Breast epithelium (tissue), 4 donors: ENCODE measurements at regions not wholly inside any gene's neighbourhood (a gene's known extent, or its start where the extent isn't known, plus 50 kb on each side); places are given as distances from the start of the nearest gene placed in this dataset.

ENCODE experiments used
- DNase-seq, 2 donors: peaks; one replicate each; pipeline ENCODE4 v3.0.0-alpha.2; 2019; ENCODE audit warnings: low spot score in 2 of 2
- H3K27ac ChIP-seq, 2 donors: fragments of 200-600 bp; sonication (generic) in 1 of 2; one replicate each; pipeline ENCODE4 v1.5.1; 2016 to 2019; ENCODE audit warnings: mild to moderate bottlenecking in 1 of 2
- H3K27me3 ChIP-seq, 2 donors: fragments of 200-600 bp; sonication (generic) in 1 of 2; one replicate each; pipeline versions ENCODE4 v1.5.1 to v1.6.0; 2017 to 2019; ENCODE audit warnings: control low read depth in 1 of 2, mild to moderate bottlenecking in 1 of 2
- H3K36me3 ChIP-seq: fragments of 200-600 bp; one replicate; pipeline ENCODE4 v1.5.1; 2019
- H3K4me1 ChIP-seq, 2 donors: fragments of 200-600 bp; sonication (generic); one replicate each; pipeline ENCODE4 v1.5.1; 2016 to 2019; ENCODE audit warnings: control low read depth in 1 of 2
- H3K4me3 ChIP-seq, 3 donors: fragments of 200-600 bp; sonication (generic); 1 replicate in 2 of 3; 2 replicates in 1 of 3; pipeline ENCODE4 v1.5.1; 2016 to 2019; ENCODE audit warnings: mild to moderate bottlenecking in 3 of 3, moderate library complexity in 2 of 3
- H3K9me3 ChIP-seq, 2 donors: fragments of 200-600 bp; sonication (generic) in 1 of 2; one replicate each; pipeline ENCODE4 v1.5.1; 2016 to 2019; ENCODE audit warnings: control low read depth in 1 of 2
- POLR2A ChIP-seq: fragments of 450-650 bp; IDR thresholded peaks from one replicate; pipeline ENCODE4 v1.6.1; 2016; ENCODE audit warnings: antibody characterized with exemption, mild to moderate bottlenecking, moderate library complexity
- POLR2AphosphoS5 ChIP-seq, 3 donors: sonication (generic); formaldehyde crosslinking; IDR thresholded peaks; one replicate each; pipeline ENCODE4 v1.6.1; 2017; ENCODE audit warnings: antibody characterized with exemption in 3 of 3
- intact Hi-C: fragments of 100-400 bp; cut with DNase I; formaldehyde crosslinking; loops from one replicate; pipeline ENCODE4 v1.15.1; 2023; ENCODE audit warnings: low total_unique reads
- TF ChIP-seq, protein P1 (sequence below), 3 donors: fragments of 450-650 bp; IDR thresholded peaks; one replicate each; pipeline ENCODE4 v1.5.1; 2016 to 2017; ENCODE audit warnings: antibody characterized with exemption in 3 of 3, mild to moderate bottlenecking in 3 of 3, moderate library complexity in 3 of 3

DNA sequence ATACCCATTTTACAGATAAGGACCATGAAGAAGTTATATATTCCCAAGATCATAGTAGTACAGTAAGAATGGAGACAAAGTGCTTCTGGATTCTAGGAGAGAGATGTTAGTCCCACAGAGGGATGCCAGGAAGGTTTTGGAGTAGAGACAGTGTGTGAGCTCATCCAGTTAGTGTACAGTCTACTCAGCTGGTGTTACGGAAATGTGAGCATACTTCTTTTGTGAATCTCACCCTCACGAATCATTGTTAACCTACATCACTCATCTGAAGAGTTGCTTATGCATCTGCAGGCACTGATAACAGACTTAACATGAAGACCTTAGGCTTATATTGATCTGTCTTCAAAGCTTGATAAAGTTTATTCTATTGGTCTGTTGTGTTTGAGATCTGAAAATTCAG, 106.6 kb upstream of the PTPRG start:
- TF ChIP-seq POLR2A (no peak), POLR2AphosphoS5 (IDR thresholded peaks at IDR 0.05) (no peak)
- TF ChIP-seq, protein P1, sequence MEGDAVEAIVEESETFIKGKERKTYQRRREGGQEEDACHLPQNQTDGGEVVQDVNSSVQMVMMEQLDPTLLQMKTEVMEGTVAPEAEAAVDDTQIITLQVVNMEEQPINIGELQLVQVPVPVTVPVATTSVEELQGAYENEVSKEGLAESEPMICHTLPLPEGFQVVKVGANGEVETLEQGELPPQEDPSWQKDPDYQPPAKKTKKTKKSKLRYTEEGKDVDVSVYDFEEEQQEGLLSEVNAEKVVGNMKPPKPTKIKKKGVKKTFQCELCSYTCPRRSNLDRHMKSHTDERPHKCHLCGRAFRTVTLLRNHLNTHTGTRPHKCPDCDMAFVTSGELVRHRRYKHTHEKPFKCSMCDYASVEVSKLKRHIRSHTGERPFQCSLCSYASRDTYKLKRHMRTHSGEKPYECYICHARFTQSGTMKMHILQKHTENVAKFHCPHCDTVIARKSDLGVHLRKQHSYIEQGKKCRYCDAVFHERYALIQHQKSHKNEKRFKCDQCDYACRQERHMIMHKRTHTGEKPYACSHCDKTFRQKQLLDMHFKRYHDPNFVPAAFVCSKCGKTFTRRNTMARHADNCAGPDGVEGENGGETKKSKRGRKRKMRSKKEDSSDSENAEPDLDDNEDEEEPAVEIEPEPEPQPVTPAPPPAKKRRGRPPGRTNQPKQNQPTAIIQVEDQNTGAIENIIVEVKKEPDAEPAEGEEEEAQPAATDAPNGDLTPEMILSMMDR (IDR thresholded peaks at IDR 0.05), result no peak
- no peaks in the 10 kb centered on the region for H3K27me3 ChIP-seq
- DNase-seq, result no peak
- no peaks in the 10 kb centered on the region for H3K9me3 ChIP-seq
- no peaks in the 10 kb centered on the region for H3K36me3 ChIP-seq
- intact Hi-C loops, result no loop called here
- H3K4me1 ChIP-seq, result no peaks in the 10 kb centered on the region
- no peak overlapping the region for H3K4me3 ChIP-seq
- no peak overlapping the region for H3K27ac ChIP-seq

DNA sequence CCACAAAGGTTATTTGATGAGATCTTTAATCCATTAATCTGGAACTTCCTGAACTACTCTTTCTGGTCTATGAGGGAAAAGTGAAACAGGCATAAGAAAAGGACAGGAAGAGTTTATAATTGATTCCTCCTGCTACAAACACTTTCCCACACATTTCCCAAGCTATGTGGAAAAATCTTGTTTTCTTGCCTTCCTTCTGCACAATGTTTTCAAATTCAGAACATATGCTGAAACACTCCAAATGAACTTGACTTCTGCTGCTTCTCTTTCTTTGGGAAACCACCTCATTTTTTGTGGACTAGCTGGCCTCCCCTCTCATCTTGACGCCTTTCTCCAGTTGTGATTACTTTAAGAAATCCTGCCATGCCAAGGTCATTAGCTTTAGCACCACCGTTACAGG, 100.7 kb upstream of the PTPRG start:
- no peak for DNase-seq
- H3K27ac ChIP-seq, result peak overlapping the region; percentile 1 to 61
- no peaks in the 10 kb centered on the region for H3K36me3 ChIP-seq
- H3K4me1 ChIP-seq, result no peaks in the 10 kb centered on the region
- TF ChIP-seq POLR2AphosphoS5 (IDR thresholded peaks at IDR 0.05) (no peak), POLR2A (no peak)
- TF ChIP-seq, protein P1 (IDR thresholded peaks at IDR 0.05), result no peak
- intact Hi-C loops, result no loop called here
- H3K27me3 ChIP-seq, result no peaks in the 10 kb centered on the region
- no peak overlapping the region for H3K4me3 ChIP-seq
- H3K9me3 ChIP-seq, result no peaks in the 10 kb centered on the region

DNA sequence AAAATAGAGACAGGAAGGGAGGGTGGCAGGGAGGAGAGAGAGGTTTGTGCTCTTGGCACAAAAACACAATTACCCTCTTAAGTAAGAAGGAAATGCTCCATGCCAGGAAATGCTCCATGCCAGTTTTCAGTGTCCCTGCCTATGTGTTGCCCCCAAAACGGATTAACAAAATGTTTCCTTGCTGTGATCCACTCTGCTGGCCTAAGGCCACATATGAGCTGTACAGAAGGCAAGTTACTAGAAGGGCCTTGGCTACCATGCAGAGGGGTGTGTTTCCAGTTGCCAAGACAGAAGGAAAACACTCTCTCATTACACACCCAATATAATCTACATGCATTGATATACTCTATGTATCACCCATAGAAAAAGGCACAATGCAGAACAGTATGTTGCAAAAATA, 98.2 kb upstream of the PTPRG start:
- H3K4me3 ChIP-seq, result no peak overlapping the region
- no peaks in the 10 kb centered on the region for H3K9me3 ChIP-seq
- no peaks in the 10 kb centered on the region for H3K27me3 ChIP-seq
- no peak overlapping the region for H3K27ac ChIP-seq
- no peaks in the 10 kb centered on the region for H3K4me1 ChIP-seq
- intact Hi-C loops, result no loop called here
- TF ChIP-seq, protein P1 (IDR thresholded peaks at IDR 0.05), result no peak
- TF ChIP-seq POLR2A, result no peak
- TF ChIP-seq POLR2AphosphoS5 (IDR thresholded peaks at IDR 0.05), result no peak
- H3K36me3 ChIP-seq, result no peaks in the 10 kb centered on the region
- no peak for DNase-seq

DNA sequence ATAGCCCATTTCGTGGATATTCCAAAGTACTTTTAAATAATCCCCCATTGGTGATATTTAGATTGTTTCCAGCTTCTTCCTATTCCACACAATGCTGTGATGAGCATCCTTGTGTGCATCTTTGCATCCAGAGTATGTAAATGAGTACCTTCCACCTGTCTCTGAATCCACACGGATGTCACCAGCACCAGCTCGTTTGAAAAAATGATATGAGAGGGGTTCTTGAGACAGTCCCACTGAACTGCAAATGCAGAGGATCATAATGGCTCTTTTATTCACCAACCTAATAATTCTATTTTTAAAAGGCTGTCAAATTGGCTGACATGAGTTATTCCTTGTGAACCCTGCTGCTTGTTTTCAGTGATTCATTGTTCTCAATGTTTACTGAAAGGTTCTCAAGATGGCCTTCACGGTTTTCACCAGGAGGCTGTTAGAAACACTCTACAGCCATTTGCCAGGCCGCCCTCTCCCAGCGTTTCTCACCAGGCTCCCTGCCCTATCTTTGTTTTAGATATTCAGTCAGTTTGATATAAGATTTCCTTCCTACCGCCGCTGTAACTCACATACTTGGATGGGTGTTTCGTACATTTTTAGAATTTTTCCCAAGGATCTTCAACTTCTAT, 96.7 kb upstream of the PTPRG start:
- Histone ChIP-seq H3K27me3 (no peaks in the 10 kb centered on the region), H3K27ac (no peak overlapping the region), H3K4me3 (no peak overlapping the region), H3K4me1 (no peaks in the 10 kb centered on the region), H3K36me3 (no peaks in the 10 kb centered on the region), H3K9me3 (no peaks in the 10 kb centered on the region)
- TF ChIP-seq, protein P1 (IDR thresholded peaks at IDR 0.05), result no peak
- TF ChIP-seq POLR2A (no peak), POLR2AphosphoS5 (IDR thresholded peaks at IDR 0.05) (no peak)
- DNase-seq, result no peak
- intact Hi-C loops, result no loop called here

DNA sequence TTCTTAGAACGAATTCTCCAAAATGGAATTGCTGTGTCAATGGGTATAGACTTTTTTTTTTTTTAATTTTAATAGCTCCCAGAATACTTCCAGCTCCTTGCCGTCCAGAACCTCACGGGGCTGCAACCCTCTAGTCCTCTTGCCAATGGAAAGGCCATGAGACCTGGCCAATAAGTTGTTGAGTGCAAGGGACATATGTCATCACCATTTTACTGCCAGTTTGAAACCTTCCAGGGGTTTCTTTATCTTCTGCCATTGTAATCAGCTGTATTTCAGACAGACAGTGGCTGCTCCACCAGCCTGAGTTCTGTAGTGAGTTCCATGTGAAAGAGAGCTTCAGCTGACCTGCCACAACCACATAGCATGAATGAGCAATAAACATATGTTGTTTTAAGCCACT, 95.0 kb upstream of the PTPRG start:
- no peak overlapping the region for H3K27ac ChIP-seq
- DNase-seq, result no peak
- TF ChIP-seq POLR2AphosphoS5 (IDR thresholded peaks at IDR 0.05) (no peak), POLR2A (no peak)
- TF ChIP-seq, protein P1 (IDR thresholded peaks at IDR 0.05), result no peak
- H3K4me1 ChIP-seq, result no peaks in the 10 kb centered on the region
- peaks cover 0 to under 1% of the 10 kb centered on the region in 2 donors for H3K9me3 ChIP-seq
- H3K27me3 ChIP-seq, result no peaks in the 10 kb centered on the region
- no peaks in the 10 kb centered on the region for H3K36me3 ChIP-seq
- H3K4me3 ChIP-seq, result no peak overlapping the region
- intact Hi-C loops, result no loop called here
